Endothelial cell of umbilical vein (primary cell): ENCODE measurements at regions not wholly inside any gene's neighbourhood (a gene's known extent, or its start where the extent isn't known, plus 50 kb on each side); places are given as distances from the start of the nearest gene placed in this dataset.

Experiments used
- BruUV-seq: library from RNA; stranded (reverse); fragments of 400-500 nt; replicated peaks from 2 replicates; lab custom pipeline; 2021; lab: Mats Ljungman, UMichigan
- CTCF ChIA-PET: fragments of 300-600, 350-600 bp; sonication (Branson Sonifier 250); formaldehyde crosslinking; loops from one replicate; lab custom pipeline; 2021; ENCODE audit warnings: antibody characterized with exemption, inconsistent platforms; lab: Charles Lee
- POLR2A ChIA-PET: fragments of 300-600, 350-600 bp; sonication (Branson Sonifier 250); formaldehyde crosslinking; loops from one replicate; lab custom pipeline; 2021; ENCODE audit warnings: antibody characterized with exemption, inconsistent platforms; lab: Charles Lee
- DNase-seq: peaks from one replicate; pipeline ENCODE4 v3.0.0-alpha.2; 2011; ENCODE audit warnings: low read depth, low spot score
- FAIRE-seq: peaks from 2 replicates; lab custom pipeline; 2011; peaks lifted over from hg19 to GRCh38; lab: Jason Lieb, UNC
- H2AFZ ChIP-seq: 2 replicates; pipeline ENCODE4 v1.6.0; 2012; ENCODE audit warnings: low read depth, low read length, control low read depth, inconsistent platforms
- H3K27ac ChIP-seq: 2 replicates; pipeline ENCODE4 v1.5.1; 2011; ENCODE audit warnings: low read depth, mild to moderate bottlenecking, control low read depth, low read length, moderate library complexity; ENCODE audit not compliant: insufficient read depth
- H3K27me3 ChIP-seq, 2 experiments: 2 replicates each; pipeline versions ENCODE4 v1.6.0 to v1.6.1; 2011; ENCODE audit warnings: low read length in 2 of 2, mixed read lengths in 1 of 2; ENCODE audit not compliant: control insufficient read depth in 2 of 2, insufficient read depth in 2 of 2
- H3K36me3 ChIP-seq, 2 experiments: 2 replicates in 1 of 2; 3 replicates in 1 of 2; pipeline ENCODE4 v1.5.1; 2011; ENCODE audit warnings: low read length in 2 of 2, mild to moderate bottlenecking in 1 of 2, moderate library complexity in 1 of 2; ENCODE audit not compliant: control insufficient read depth in 2 of 2, insufficient read depth in 2 of 2; ENCODE audit errors: extremely low read depth in 1 of 2
- H3K4me1 ChIP-seq: 3 replicates; pipeline ENCODE4 v1.5.1; 2011; ENCODE audit warnings: mild to moderate bottlenecking, low read length; ENCODE audit not compliant: control insufficient read depth, insufficient read depth; ENCODE audit errors: extremely low read depth
- H3K4me2 ChIP-seq: 2 replicates; pipeline ENCODE4 v1.6.1; 2011; ENCODE audit warnings: low read length, control low read depth, mixed read lengths; ENCODE audit not compliant: insufficient read depth
- H3K4me3 ChIP-seq, 3 experiments: fragments of 200-600 bp in 1 of 3; sonication (generic), shearing (Covaris generic) in 1 of 3; replicated peaks in 1 of 3; 2 replicates each; pipeline ENCODE4 v1.5.1; 2011 to 2016; ENCODE audit warnings: control low read depth in 3 of 3, low read length in 3 of 3, mild to moderate bottlenecking in 2 of 3, inconsistent platforms in 1 of 3, low read depth in 1 of 3, moderate library complexity in 1 of 3; ENCODE audit not compliant: insufficient read depth in 1 of 3
- H3K79me2 ChIP-seq: 2 replicates; pipeline ENCODE4 v1.6.0; 2012; ENCODE audit warnings: low read length, inconsistent platforms; ENCODE audit not compliant: control insufficient read depth, insufficient read depth
- H3K9ac ChIP-seq: replicated peaks from 2 replicates; pipeline ENCODE3; 2011; ENCODE audit warnings: low read length, control low read depth; ENCODE audit not compliant: insufficient read depth; ENCODE audit errors: extremely low read depth
- H3K9me1 ChIP-seq: replicated peaks from 3 replicates; pipeline ENCODE4 v1.6.0; 2011; ENCODE audit warnings: mild to moderate bottlenecking, low read length; ENCODE audit not compliant: control insufficient read depth, insufficient read depth; ENCODE audit errors: extremely low read depth
- H3K9me3 ChIP-seq: replicated peaks from 2 replicates; pipeline ENCODE4 v1.5.1; 2012; ENCODE audit warnings: low read length, inconsistent platforms; ENCODE audit not compliant: control insufficient read depth, insufficient read depth
- H4K20me1 ChIP-seq: replicated peaks from 2 replicates; pipeline ENCODE3; 2011; ENCODE audit warnings: mild to moderate bottlenecking, low read length; ENCODE audit not compliant: control insufficient read depth, insufficient read depth; ENCODE audit errors: extremely low read depth
- EZH2 ChIP-seq: IDR thresholded peaks from 2 replicates; pipeline ENCODE4 v1.6.1; 2012; ENCODE audit warnings: borderline replicate concordance, low read depth, mild to moderate bottlenecking, moderate library complexity, low read length, inconsistent platforms; ENCODE audit not compliant: severe bottlenecking
- FOS ChIP-seq: IDR thresholded peaks from 2 replicates; pipeline ENCODE4 v1.6.1; 2011; ENCODE audit warnings: mild to moderate bottlenecking, low read length, moderate library complexity, borderline replicate concordance; ENCODE audit not compliant: insufficient read depth
- GATA2 ChIP-seq: IDR thresholded peaks from 2 replicates; pipeline ENCODE4 v1.7.0; 2011; ENCODE audit warnings: low read depth, mild to moderate bottlenecking, moderate library complexity, mixed read lengths, low read length; ENCODE audit not compliant: insufficient read length, insufficient read depth
- JUN ChIP-seq: IDR thresholded peaks from 2 replicates; pipeline ENCODE4 v1.6.1; 2011; ENCODE audit warnings: borderline replicate concordance, low read depth; ENCODE audit not compliant: insufficient read length, insufficient read depth
- MYC ChIP-seq: IDR thresholded peaks from one replicate; pipeline ENCODE4 v1.6.1; 2011; ENCODE audit warnings: mild to moderate bottlenecking, low read depth, low read length
- POLR2A ChIP-seq: IDR thresholded peaks from 2 replicates; pipeline ENCODE4 v1.6.1; 2012; ENCODE audit warnings: low read depth, mild to moderate bottlenecking, control low read depth, low read length
- POLR2AphosphoS5 ChIP-seq: IDR thresholded peaks from 2 replicates; pipeline ENCODE4 v1.6.1; 2012; ENCODE audit warnings: low read depth, mild to moderate bottlenecking, control low read depth, low read length, moderate library complexity; ENCODE audit not compliant: insufficient read depth
- dilution Hi-C: fragments of 300-500 bp; cut with MboI; formaldehyde crosslinking; loops from one replicate; pipeline ENCODE4 v1.15.0; 2019; ENCODE audit warnings: low sequenced_read_pairs; ENCODE audit not compliant: extremely low pct_ligation_motif_present
- intact Hi-C: fragments of 100-400 bp; cut with micrococcal nuclease; formaldehyde crosslinking; loops from one replicate; pipeline ENCODE4 v1.10.0; 2022
- TF ChIP-seq, protein P1 (sequence below): IDR thresholded peaks from 2 replicates; pipeline ENCODE4 v1.6.1; 2011; ENCODE audit not compliant: insufficient read depth, insufficient read length
- TF ChIP-seq, protein P2 (sequence below), 2 donors: IDR thresholded peaks; 1 replicate in 1 of 2; 2 replicates in 1 of 2; pipeline ENCODE4 v1.5.1; 2011; ENCODE audit warnings: low read length in 2 of 2, mild to moderate bottlenecking in 2 of 2, moderate library complexity in 2 of 2, control low read depth in 1 of 2, inconsistent platforms in 1 of 2, low read depth in 1 of 2; ENCODE audit not compliant: insufficient read depth in 1 of 2; ENCODE audit errors: extremely low read depth in 1 of 2

DNA sequence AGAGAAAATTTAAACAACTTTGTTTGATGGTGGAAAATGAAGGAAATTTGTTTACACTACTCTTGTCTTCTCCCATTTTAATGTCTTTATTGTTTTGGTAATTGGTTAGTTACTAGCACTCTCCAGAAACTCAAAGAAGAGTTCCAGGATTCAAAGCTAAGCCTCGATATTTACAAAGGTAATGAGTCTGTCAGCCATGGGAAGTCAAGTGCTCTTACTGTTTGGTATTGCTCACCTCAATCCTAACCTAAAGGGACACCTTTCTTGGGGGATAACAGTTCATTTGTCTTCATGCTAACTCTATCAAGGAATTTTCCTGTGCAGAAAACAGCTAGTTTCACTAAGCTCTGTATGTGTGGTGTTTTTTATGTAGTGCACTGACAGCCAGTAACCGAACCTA, 222.9 kb upstream of the LMO3 start:
- Histone ChIP-seq H3K79me2 (no peaks in the 10 kb centered on the region), H3K9ac (no peak overlapping the region), H3K4me2 (no peak overlapping the region), H3K4me3 (no peak overlapping the region), H3K9me1 (no peaks in the 10 kb centered on the region), H3K4me1 (no peaks in the 10 kb centered on the region), H3K9me3 (peaks cover 4% of the 10 kb centered on the region), H3K27ac (no peak overlapping the region), H2AFZ (no peak overlapping the region), H3K27me3 (no peaks in the 10 kb centered on the region), H3K36me3 (no peaks in the 10 kb centered on the region), H4K20me1 (no peaks in the 10 kb centered on the region)
- no peak for DNase-seq
- dilution Hi-C loops, result no loop called here
- TF ChIP-seq, protein P1, sequence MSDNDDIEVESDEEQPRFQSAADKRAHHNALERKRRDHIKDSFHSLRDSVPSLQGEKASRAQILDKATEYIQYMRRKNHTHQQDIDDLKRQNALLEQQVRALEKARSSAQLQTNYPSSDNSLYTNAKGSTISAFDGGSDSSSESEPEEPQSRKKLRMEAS, result no peak
- TF ChIP-seq POLR2A, result no peak
- no peak for TF ChIP-seq FOS
- TF ChIP-seq EZH2, result no peak
- TF ChIP-seq POLR2AphosphoS5, result no peak
- no peak for TF ChIP-seq GATA2
- TF ChIP-seq JUN, result no peak
- TF ChIP-seq MYC, result no peak
- TF ChIP-seq, protein P2, sequence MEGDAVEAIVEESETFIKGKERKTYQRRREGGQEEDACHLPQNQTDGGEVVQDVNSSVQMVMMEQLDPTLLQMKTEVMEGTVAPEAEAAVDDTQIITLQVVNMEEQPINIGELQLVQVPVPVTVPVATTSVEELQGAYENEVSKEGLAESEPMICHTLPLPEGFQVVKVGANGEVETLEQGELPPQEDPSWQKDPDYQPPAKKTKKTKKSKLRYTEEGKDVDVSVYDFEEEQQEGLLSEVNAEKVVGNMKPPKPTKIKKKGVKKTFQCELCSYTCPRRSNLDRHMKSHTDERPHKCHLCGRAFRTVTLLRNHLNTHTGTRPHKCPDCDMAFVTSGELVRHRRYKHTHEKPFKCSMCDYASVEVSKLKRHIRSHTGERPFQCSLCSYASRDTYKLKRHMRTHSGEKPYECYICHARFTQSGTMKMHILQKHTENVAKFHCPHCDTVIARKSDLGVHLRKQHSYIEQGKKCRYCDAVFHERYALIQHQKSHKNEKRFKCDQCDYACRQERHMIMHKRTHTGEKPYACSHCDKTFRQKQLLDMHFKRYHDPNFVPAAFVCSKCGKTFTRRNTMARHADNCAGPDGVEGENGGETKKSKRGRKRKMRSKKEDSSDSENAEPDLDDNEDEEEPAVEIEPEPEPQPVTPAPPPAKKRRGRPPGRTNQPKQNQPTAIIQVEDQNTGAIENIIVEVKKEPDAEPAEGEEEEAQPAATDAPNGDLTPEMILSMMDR (IDR thresholded peaks at IDR 0.05; ENCODE audit: extremely low read depth in 1 of 2, insufficient read depth in 1 of 2, low read depth in 1 of 2, low read length in 2 of 2), result no peak
- no TSS peak for BruUV-seq
- POLR2A ChIA-PET, result no interaction called here
- CTCF ChIA-PET, result no interaction called here
- intact Hi-C loops, result no loop called here
- no peak for FAIRE-seq
